DND-41 (cell line): ENCODE measurements at regions not wholly inside any gene's neighbourhood (a gene's known extent, or its start where the extent isn't known, plus 50 kb on each side); places are given as distances from the start of the nearest gene placed in this dataset.

Source experiments
- ATAC-seq: fragments of 200-7000 bp; cut with Tn5 transposase; 3 replicates; pipeline ENCODE4 v1.9.1; 2021; ENCODE audit warnings: low read depth; ENCODE audit not compliant: insufficient read depth
- DNase-seq: peaks from one replicate; pipeline ENCODE4 v3.0.0-alpha.2; 2020
- H2AFZ ChIP-seq: 2 replicates; pipeline ENCODE4 v1.6.0; 2012; ENCODE audit warnings: low read depth, low read length
- H3K27ac ChIP-seq: 2 replicates; pipeline ENCODE4 v1.5.1; 2012; ENCODE audit warnings: low read length, inconsistent platforms
- H3K27me3 ChIP-seq: fragments of 200-600 bp; sonication (generic); 2 replicates; pipeline ENCODE4 v1.6.0; 2012; ENCODE audit warnings: low read length, mild to moderate bottlenecking, inconsistent platforms; ENCODE audit not compliant: insufficient read depth, poor library complexity
- H3K36me3 ChIP-seq: 2 replicates; pipeline ENCODE4 v1.5.1; 2012; ENCODE audit warnings: low read length, inconsistent platforms; ENCODE audit not compliant: insufficient read depth
- H3K4me1 ChIP-seq: 2 replicates; pipeline ENCODE4 v1.5.1; 2012; ENCODE audit warnings: mild to moderate bottlenecking, low read length; ENCODE audit not compliant: insufficient read depth
- H3K4me2 ChIP-seq: 2 replicates; pipeline ENCODE4 v1.6.0; 2012; ENCODE audit warnings: mild to moderate bottlenecking, moderate library complexity, low read length, inconsistent platforms; ENCODE audit not compliant: insufficient read depth
- H3K4me3 ChIP-seq, 2 experiments: fragments of 200-600 bp in 1 of 2; shearing (Covaris generic) in 1 of 2; 2 replicates each; pipeline ENCODE4 v1.5.1; 2012 to 2016; ENCODE audit warnings: inconsistent platforms in 2 of 2, low read length in 2 of 2, mild to moderate bottlenecking in 2 of 2, low read depth in 1 of 2, moderate library complexity in 1 of 2
- H3K79me2 ChIP-seq: 2 replicates; pipeline ENCODE4 v1.6.0; 2012; ENCODE audit warnings: low read length, inconsistent platforms; ENCODE audit not compliant: insufficient read depth
- H3K9ac ChIP-seq: 2 replicates; pipeline ENCODE4 v1.6.0; 2012; ENCODE audit warnings: low read depth, mild to moderate bottlenecking, inconsistent platforms, low read length, moderate library complexity
- H3K9me3 ChIP-seq: 2 replicates; pipeline ENCODE4 v1.5.1; 2012; ENCODE audit warnings: low read length, moderate library complexity, mild to moderate bottlenecking, inconsistent platforms; ENCODE audit not compliant: insufficient read depth, severe bottlenecking
- H4K20me1 ChIP-seq: 2 replicates; pipeline ENCODE4 v1.6.0; 2012; ENCODE audit warnings: low read length; ENCODE audit not compliant: insufficient read depth
- EZH2 ChIP-seq: IDR thresholded peaks from 3 replicates; pipeline ENCODE4 v1.6.1; 2012; ENCODE audit warnings: borderline replicate concordance, low read depth, mild to moderate bottlenecking, moderate library complexity, low read length, inconsistent platforms; ENCODE audit not compliant: severe bottlenecking
- TF ChIP-seq, protein P1 (sequence below): IDR thresholded peaks from 2 replicates; pipeline ENCODE4 v1.5.1; 2012; ENCODE audit warnings: borderline replicate concordance, low read length, moderate library complexity, mild to moderate bottlenecking; ENCODE audit not compliant: poor library complexity, severe bottlenecking; ENCODE audit errors: extremely low read depth

DNA sequence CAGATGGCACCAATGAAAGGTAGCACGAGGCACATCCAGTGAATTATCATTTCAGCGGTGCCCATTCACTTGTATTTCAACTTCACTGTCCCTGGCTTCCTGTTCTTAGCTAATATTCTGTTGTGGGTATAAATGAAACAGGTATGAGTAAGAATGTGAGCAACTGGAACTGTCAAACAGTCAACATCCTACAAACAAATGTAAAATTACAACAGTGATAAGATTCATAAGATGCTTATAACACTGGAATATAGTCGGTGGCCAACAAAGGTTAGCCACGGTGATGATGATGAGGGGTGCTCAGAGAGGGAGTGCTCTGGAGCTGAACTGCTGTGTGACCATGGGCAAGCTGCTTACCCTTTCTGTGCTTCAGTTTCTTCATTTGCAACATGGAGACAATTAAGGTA is 74.9 kb upstream of the TOX2 start:
- Histone ChIP-seq H2AFZ (no peak overlapping the region), H3K9me3 (no peaks in the 10 kb centered on the region), H3K4me3 (no peak overlapping the region), H3K9ac (no peak overlapping the region), H3K79me2 (no peaks in the 10 kb centered on the region), H3K27me3 (peaks cover 7% of the 10 kb centered on the region), H3K36me3 (no peaks in the 10 kb centered on the region), H4K20me1 (peaks cover 6% of the 10 kb centered on the region; the same call in 1 of the 2 replicates), H3K4me2 (no peak overlapping the region), H3K4me1 (no peaks in the 10 kb centered on the region), H3K27ac (no peak overlapping the region)
- DNase-seq (no peak), ATAC-seq (no peak)
- TF ChIP-seq EZH2 = no peak
- TF ChIP-seq, protein P1, sequence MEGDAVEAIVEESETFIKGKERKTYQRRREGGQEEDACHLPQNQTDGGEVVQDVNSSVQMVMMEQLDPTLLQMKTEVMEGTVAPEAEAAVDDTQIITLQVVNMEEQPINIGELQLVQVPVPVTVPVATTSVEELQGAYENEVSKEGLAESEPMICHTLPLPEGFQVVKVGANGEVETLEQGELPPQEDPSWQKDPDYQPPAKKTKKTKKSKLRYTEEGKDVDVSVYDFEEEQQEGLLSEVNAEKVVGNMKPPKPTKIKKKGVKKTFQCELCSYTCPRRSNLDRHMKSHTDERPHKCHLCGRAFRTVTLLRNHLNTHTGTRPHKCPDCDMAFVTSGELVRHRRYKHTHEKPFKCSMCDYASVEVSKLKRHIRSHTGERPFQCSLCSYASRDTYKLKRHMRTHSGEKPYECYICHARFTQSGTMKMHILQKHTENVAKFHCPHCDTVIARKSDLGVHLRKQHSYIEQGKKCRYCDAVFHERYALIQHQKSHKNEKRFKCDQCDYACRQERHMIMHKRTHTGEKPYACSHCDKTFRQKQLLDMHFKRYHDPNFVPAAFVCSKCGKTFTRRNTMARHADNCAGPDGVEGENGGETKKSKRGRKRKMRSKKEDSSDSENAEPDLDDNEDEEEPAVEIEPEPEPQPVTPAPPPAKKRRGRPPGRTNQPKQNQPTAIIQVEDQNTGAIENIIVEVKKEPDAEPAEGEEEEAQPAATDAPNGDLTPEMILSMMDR = no peak

DNA sequence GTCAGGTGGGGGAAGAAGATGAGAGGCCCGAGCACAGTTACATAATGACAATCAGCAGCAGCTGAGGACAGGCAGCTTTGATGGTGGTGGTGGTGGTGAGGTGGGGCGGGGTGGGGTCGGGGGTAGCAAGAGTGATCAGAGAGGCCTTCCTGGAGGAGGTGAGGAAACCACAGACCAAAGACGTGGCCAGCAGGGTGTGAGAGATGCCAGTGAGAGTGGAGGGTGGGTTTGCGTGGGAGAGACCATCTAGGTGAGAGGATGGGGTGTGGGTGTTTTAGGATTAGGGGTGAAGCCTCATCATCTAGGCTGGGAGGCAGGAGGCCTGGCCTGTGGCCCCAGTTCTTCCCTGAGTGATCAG is 76.0 kb upstream of the TOX2 start:
- no peaks in the 10 kb centered on the region for H3K9me3 ChIP-seq

DNA sequence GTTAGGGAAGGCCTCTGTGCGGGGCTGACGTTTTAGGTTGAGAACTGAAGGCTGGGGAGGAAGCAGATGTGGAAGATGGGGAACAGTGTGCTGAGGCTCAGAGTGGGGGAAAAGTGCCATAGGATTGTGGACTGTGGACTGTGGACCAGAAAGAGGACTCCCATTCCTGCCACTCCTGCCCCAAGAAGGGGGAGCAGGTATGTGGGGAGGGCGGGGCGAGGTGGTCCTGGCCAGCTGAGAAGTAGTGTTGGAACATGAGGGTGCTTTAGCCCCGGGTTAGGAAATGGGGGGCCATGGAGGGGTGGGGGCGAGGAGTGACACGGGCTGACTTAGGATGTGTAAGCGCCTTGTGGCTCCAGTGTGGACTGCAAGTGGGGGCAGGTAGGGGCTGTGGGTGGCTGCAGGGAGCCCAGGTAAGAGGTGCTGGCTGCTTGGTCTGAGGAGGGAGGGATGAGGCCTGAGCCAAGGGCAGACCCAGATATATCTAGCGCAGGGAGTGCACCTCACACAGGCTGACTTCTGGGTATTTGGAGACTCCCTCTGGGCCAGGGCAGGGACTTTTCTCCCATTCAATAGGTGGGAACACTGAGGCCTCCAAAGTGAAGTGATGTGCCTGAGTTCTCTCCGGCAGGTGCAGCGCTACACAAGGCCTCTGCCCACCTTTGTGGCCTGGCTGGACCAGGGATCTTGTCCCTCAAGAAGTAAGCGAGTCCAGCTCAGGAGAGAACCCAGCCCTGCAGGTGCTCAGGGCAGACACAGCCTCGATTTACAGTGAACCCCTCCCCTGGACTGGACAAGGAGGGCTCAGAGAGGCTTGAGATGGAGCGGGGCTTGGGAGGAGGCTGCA is 76.6 kb upstream of the TOX2 start:
- Histone ChIP-seq H3K4me2 (no peak overlapping the region), H3K9me3 (no peaks in the 10 kb centered on the region), H4K20me1 (peaks cover 6% of the 10 kb centered on the region; the same call in 1 of the 2 replicates), H3K4me3 (no peak overlapping the region), H3K27me3 (no peaks in the 10 kb centered on the region), H3K27ac (no peak overlapping the region), H3K4me1 (no peaks in the 10 kb centered on the region), H2AFZ (no peak overlapping the region), H3K36me3 (no peaks in the 10 kb centered on the region), H3K9ac (no peak overlapping the region), H3K79me2 (no peaks in the 10 kb centered on the region)
- no peak for TF ChIP-seq EZH2
- TF ChIP-seq, protein P1 = no peak
- no peak for DNase-seq
- no peak for ATAC-seq

More for the DNA sequence above, 76.0 kb upstream of the TOX2 start:
- TF ChIP-seq EZH2 = no peak
- TF ChIP-seq, protein P1 = no peak
- DNase-seq (peak; percentile 38), ATAC-seq (peak; percentile 48; the same call in 2 of the 3 replicates)
- Histone ChIP-seq H3K9ac (no peak overlapping the region), H3K4me2 (no peak overlapping the region), H3K4me3 (no peak overlapping the region), H4K20me1 (peaks cover 6% of the 10 kb centered on the region; the same call in 1 of the 2 replicates), H3K4me1 (no peaks in the 10 kb centered on the region), H3K27me3 (peaks cover 2% of the 10 kb centered on the region), H3K79me2 (no peaks in the 10 kb centered on the region), H3K27ac (no peak overlapping the region), H3K36me3 (no peaks in the 10 kb centered on the region), H2AFZ (no peak overlapping the region)
